Lung (tissue), 11 donors: ENCODE measurements at regions not wholly inside any gene's neighbourhood (a gene's known extent, or its start where the extent isn't known, plus 50 kb on each side); places are given as distances from the start of the nearest gene placed in this dataset.
"Not testable (repeated sequence)": the region's sequence is repeated elsewhere in the genome, so short reads cannot be mapped to it uniquely, and the experiment has no call there.

Experiments used
- ATAC-seq: fragments of 200-7000 bp; cut with Tn5 transposase; one replicate; pipeline ENCODE4 v1.9.1; 2020; ENCODE audit warnings: moderate number of reproducible peaks; ENCODE audit not compliant: insufficient read depth, low FRiP score
- DNase-seq, 3 donors: peaks; one replicate each; pipeline ENCODE4 v3.0.0-alpha.2; 2013 to 2017
- H3K27ac ChIP-seq, 2 donors: one replicate each; pipeline ENCODE4 v1.5.1; 2013; ENCODE audit warnings: mild to moderate bottlenecking in 2 of 2, moderate library complexity in 2 of 2, control low read depth in 1 of 2, inconsistent platforms in 1 of 2, low read depth in 1 of 2, low read length in 1 of 2
- H3K27me3 ChIP-seq, 3 donors: one replicate each; pipeline ENCODE4 v1.5.1; 2013; ENCODE audit warnings: low read length in 2 of 3; ENCODE audit not compliant: control insufficient read depth in 3 of 3, insufficient read depth in 3 of 3
- H3K36me3 ChIP-seq, 4 donors: one replicate each; pipeline ENCODE4 v1.5.1; 2013; ENCODE audit warnings: low read length in 4 of 4, mild to moderate bottlenecking in 1 of 4, moderate library complexity in 1 of 4; ENCODE audit not compliant: control insufficient read depth in 4 of 4, insufficient read depth in 4 of 4
- H3K4me1 ChIP-seq, 5 donors: one replicate each; pipeline ENCODE4 v1.5.1; 2013; ENCODE audit warnings: low read length in 5 of 5, mild to moderate bottlenecking in 2 of 5, moderate library complexity in 1 of 5; ENCODE audit not compliant: control insufficient read depth in 5 of 5, insufficient read depth in 5 of 5
- H3K4me3 ChIP-seq: one replicate; pipeline ENCODE4 v1.5.1; 2013; ENCODE audit warnings: mild to moderate bottlenecking, control low read depth, moderate library complexity
- H3K9ac ChIP-seq, 2 donors: one replicate each; pipeline ENCODE4 v1.5.1; 2013; ENCODE audit warnings: low read length in 2 of 2, control low read depth in 1 of 2; ENCODE audit not compliant: insufficient read depth in 1 of 2
- H3K9me3 ChIP-seq, 4 donors: one replicate each; pipeline ENCODE4 v1.5.1; 2013; ENCODE audit warnings: low read length in 3 of 4, mild to moderate bottlenecking in 1 of 4, moderate library complexity in 1 of 4; ENCODE audit not compliant: control insufficient read depth in 4 of 4, insufficient read depth in 3 of 4
- CTCF ChIP-seq: IDR thresholded peaks from 2 replicates; pipeline ENCODE4 v1.5.1; 2012; ENCODE audit warnings: mild to moderate bottlenecking; ENCODE audit errors: control extremely low read depth, extremely low read depth
- WGBS, 2 donors: extraction: QIAGEN DNeasy Blood & Tissue Kit; methylation state at CpG; one replicate each; pipeline ENCODE4 v1.1.7; 2013; 5-methylcytosine and 5-hydroxymethylcytosine counted together
- donor health status: control.
- donor health status: control.
- donor health status: Bipolar disorder and iron deficiency.
- donor health status: healthy.
- donor health status: DM: yes; HTN: yes; CAD: no.

- H3K27me3 ChIP-seq, result no peaks in the 10 kb centered on the region
- no peak overlapping the region for H3K9ac ChIP-seq
- H3K9me3 ChIP-seq, result peaks cover 0 to 2% (median 0%) of the 10 kb centered on the region in 4 donors
- no peak for DNase-seq
- no peak overlapping the region for H3K4me3 ChIP-seq
- H3K27ac ChIP-seq, result no peak overlapping the region
- TF ChIP-seq CTCF, result no peak
- WGBS, 2 donors, result 59 to 75% methylated on average over 3 of the region's 3 CpGs
- H3K4me1 ChIP-seq, result no peaks in the 10 kb centered on the region
- no peaks in the 10 kb centered on the region for H3K36me3 ChIP-seq
- ATAC-seq, result no peak
These were observed 65.1 kb upstream of the GJB6 start for GRCh38 chr13:20297181-20297580.

GRCh38 chr13:20295956-20296355 is 63.8 kb upstream of the GJB6 start:
- H3K27me3 ChIP-seq, result no peaks in the 10 kb centered on the region
- H3K9ac ChIP-seq, result no peak overlapping the region
- no peaks in the 10 kb centered on the region for H3K9me3 ChIP-seq
- H3K4me3 ChIP-seq, result no peak overlapping the region
- no peaks in the 10 kb centered on the region for H3K4me1 ChIP-seq
- DNase-seq (no peak), ATAC-seq (no peak)
- H3K36me3 ChIP-seq, result no peaks in the 10 kb centered on the region
- TF ChIP-seq CTCF, result no peak
- WGBS, 2 donors, result 83 to 89% methylated on average over 8 of the region's 8 CpGs
- no peak overlapping the region for H3K27ac ChIP-seq

- 66 to 68% methylated on average over 3 of the region's 3 CpGs for WGBS, 2 donors
- no peak for DNase-seq
- Histone ChIP-seq H3K9me3 (no peaks in the 10 kb centered on the region), H3K4me1 (no peaks in the 10 kb centered on the region), H3K27ac (no peak overlapping the region), H3K27me3 (no peaks in the 10 kb centered on the region), H3K36me3 (no peaks in the 10 kb centered on the region), H3K9ac (no peak overlapping the region), H3K4me3 (no peak overlapping the region)
- no peak for TF ChIP-seq CTCF
- ATAC-seq, result no peak
These were observed 62.4 kb upstream of the GJB6 start for GRCh38 chr13:20294497-20294896.

- 96 to 99% methylated on average over 22 to 30 of the region's 30 CpGs for WGBS, 2 donors
- not testable (repeated sequence) for H3K9ac ChIP-seq, ATAC-seq, H3K27ac ChIP-seq, H3K27me3 ChIP-seq, H3K9me3 ChIP-seq, DNase-seq, H3K4me1 ChIP-seq, H3K36me3 ChIP-seq, H3K4me3 ChIP-seq
These were observed 60.2 kb upstream of the GJB6 start for GRCh38 chr13:20292301-20292700.
